ENCODE measurements at regions not wholly inside any gene's neighbourhood (a gene's known extent, or its start where the extent isn't known, plus 50 kb on each side); places are given as distances from the start of the nearest gene placed in this dataset.

GRCh38 chr20:4084721-4085120 is 63.9 kb upstream of the SMOX start:
- TF ChIP-seq POLR2AphosphoS5 (IDR thresholded peaks at IDR 0.05) = no peak
- TF ChIP-seq CTCF (IDR thresholded peaks at IDR 0.05) = no peak
- no peak for TF ChIP-seq POLR2A (IDR thresholded peaks at IDR 0.05)
- TF ChIP-seq EP300 (IDR thresholded peaks at IDR 0.05) = no peak

Data from suprapubic skin (tissue), 4 donors.